HG02884 (cell line): ENCODE measurements at regions not wholly inside any gene's neighbourhood (a gene's known extent, or its start where the extent isn't known, plus 50 kb on each side); places are given as distances from the start of the nearest gene placed in this dataset.

Experiments used
- ATAC-seq: cut with Tn5 transposase; IDR thresholded peaks from one replicate; pipeline ENCODE4 v1.9.1; 2021; ENCODE audit warnings: mild to moderate bottlenecking, moderate library complexity; ENCODE audit not compliant: unreplicated experiment

DNA sequence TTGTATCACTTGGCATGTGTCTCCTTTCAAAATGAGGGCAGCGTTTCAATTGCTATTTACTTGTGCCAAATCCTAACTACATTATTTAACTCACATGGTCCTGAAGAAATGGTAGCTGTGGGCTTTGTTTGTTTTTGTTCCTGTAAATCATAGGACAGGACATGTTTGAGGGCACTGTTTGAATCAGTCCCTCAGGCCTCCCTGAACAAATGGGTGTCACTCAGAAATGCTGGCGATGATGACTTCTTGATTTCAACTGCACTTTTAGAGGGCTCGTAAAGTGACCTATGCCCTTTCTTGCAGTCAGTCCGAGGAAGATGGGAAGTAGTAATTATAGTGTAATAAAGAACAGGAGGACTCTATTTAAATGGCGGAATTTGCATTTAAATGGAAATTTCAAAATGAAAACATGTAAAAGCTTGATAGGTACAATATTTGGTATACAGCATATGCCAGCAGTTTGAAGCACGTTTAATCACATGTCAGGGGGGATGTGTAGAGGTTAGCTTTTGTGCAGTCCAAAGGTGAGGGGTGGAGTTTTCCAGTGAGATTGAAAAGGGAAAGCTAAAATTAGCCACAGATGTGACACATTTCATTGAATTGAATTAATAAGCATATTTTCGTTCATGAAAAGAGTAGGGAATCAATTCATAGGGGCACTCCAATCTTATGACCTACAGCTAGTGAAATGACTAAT, 1958.7 kb upstream of the IGFBP7 start:
- no peak for ATAC-seq

DNA sequence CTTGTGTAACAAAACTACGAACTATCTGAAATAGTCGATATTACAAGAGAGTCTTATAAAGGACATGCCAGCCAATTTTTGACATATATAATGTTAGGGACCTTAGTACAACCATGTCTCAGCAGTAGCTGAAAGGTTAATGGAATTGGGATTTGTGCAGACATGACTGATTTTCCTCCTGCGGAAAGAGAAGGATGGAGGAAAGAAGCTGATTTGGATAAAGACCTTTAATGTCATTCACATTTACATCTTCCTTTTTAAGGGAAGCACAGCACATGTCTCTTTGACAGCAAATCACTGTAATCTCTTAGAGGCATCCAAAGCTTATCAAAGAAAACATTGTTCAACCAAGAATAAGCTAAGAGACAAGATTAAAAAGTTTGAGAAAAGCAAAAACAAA, 1976.2 kb upstream of the IGFBP7 start:
- no peak for ATAC-seq

DNA sequence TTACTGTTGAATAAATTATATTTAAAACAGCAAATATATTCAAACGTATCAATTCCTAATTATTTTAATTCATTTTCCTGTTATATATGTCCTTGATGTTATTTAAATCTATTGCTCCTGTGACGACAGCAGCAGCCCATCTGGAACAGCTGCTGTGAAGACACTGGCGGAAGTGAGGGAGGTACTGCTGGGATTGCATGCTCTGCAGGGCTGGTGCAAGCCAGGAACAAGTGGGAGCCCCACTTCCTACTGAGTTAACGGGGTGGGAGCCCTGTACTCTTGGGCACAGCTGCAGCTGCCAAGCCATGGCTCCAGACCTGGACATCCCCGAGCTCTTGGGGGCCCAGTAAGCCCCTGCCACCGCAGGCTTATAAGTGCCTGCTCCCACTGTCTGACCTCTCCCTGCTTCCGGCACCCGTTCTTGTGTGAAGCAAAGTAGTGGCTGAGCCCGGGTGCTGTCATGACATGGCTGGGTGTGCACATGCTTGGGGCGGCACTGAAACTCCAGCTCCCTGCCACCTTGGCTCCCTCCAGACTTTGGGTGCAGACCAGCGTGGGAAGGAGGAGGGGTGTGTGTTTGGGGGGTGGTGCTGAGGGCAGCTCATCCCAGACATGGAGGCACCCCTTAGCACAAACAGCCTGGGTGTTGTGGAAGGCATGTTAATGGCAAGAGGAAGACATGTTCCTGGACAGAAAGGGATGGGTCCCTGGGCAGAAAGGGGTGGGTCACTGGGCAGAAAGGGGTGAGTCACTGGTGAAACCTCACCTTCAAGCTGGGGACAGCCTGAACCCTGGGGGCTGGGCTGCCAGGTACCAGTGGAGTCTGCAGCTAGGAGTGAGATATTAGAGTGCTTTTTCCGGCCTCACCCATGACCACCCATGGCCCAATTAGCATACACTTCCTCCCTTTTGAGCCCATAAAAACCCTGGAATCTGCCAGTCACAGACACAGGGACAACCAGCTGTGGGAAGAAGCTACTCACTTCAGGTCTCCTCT, 1981.3 kb upstream of the IGFBP7 start:
- ATAC-seq = no peak

DNA sequence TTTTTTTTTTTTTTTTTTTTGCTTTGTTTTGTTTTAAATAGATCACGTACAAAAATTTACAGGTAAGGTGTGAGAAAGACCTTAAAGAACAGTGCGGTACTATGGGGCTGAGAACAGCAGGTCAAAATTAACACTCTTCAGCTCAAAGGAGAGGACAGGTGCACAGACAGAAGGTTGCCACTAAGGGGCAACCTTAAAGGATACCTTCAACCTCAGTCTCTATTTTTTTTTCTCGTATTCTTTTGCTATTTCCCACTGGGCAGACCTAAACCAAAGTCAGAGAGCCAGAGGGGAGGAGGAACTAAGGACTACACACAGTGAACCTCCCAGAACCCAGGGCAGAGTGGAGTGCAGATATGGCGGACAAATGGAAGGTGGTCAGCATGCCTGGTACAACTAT, 1984.3 kb upstream of the IGFBP7 start:
- no peak for ATAC-seq

GRCh38 chr4:59102311-59102710, 1992.1 kb upstream of the IGFBP7 start:
- no peak for ATAC-seq

DNA sequence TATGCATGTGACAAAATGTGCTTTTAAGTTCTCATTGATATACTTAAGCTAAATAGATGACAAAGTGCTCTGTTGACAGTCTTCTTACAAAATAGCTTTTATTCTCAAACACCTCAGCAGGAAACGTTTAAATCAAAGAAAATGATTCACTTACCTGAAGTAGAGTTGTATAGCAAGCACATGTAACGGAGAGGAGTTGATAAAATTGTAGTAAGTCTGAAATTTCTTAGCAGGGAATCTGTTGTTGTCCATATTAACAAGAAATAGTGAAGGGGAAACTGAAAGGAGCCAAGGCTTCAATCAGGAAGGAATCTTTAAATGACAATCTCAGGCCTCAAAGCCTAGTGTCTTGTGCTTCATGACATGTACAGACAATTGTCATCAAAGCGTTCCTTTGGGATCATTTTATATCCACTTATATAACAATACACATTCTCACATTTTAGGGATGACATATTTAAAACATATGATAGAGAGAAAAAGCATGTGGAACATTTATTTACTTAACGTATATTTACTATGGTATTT, 2010.2 kb upstream of the IGFBP7 start:
- ATAC-seq = no peak

DNA sequence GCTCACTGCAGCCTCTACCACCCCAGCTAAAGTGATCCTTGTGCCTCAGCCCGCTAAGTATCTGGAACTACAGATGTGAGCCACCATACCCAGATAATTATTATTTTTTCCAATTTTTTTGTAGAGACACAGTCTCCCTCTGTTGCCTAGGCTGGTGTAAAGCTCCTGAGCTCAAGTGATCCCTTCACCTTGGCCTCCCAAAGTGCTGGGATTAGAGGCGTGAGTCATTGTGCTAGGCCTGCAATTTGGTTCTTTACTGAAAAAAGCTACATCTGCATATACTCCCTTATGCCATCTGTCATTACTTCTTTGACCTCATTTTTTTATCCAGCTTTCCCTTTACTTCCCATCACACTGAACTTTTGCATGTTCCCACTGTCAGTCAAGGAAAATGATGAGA, 2012.4 kb upstream of the IGFBP7 start:
- no peak for ATAC-seq

- ATAC-seq = no peak
Observed at GRCh38 chr4:59126159-59126558, 2016.0 kb upstream of the IGFBP7 start.

DNA sequence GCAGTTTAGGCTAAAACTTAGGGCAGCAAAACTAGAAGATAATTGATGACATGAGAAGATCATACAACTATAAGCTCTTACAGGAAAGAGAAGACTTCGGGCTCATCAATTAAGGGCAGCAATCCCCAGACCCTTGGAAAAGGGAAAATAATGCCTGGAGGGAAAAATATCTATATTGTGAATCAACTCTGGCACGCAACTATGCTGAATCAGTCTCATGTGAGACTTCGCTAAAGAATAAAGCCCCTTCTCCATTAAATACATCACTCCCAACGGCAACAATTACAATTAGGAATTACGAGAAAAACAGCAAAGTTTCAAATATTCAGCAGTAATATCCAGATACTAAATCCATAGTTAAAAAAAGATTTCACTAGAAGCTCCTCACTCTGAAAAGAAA, 2016.8 kb upstream of the IGFBP7 start:
- no peak for ATAC-seq

- no peak for ATAC-seq
Observed at GRCh38 chr4:59127743-59128142, 2017.6 kb upstream of the IGFBP7 start.

DNA sequence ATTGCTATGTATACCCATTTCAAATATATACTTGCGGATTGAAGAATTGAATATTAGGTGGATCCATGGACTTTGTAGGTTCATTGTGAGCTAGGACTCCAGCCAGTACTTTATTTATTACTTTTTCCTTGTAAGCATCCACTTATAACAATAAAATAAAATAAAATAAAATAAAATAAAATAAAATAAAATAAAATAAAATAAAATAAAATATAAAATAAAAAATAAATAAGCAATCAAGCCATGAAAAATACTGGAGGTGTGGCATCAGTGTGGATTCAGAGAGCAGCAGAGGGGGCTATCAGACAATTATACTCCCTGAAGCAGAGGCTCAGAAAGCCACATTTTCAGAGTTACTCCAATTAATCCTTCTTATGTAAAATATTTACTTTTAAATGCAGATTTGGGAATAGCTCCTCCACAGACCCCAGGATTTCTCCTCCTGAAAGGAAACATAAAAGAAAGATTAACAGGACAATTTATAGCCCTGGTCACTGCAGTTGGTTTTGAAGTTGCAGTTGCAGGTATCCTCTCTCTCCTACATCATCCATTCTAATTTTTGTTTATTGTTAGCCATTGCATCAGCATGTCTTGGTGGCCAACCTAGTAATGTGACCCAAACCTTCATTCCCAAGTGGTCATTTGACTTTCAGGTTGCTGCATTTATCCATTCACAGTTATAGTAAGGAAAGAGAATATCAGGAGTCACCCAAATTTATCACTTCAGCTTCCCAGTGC, 2025.2 kb upstream of the IGFBP7 start:
- no peak for ATAC-seq

- no peak for ATAC-seq
Observed at GRCh38 chr4:59161249-59161648, 2038.9 kb upstream of the ADGRL3 start.

- ATAC-seq = no peak
Observed at GRCh38 chr4:59175617-59176016, 2024.5 kb upstream of the ADGRL3 start.

GRCh38 chr4:59179372-59179771, 2020.8 kb upstream of the ADGRL3 start:
- ATAC-seq = no peak

DNA sequence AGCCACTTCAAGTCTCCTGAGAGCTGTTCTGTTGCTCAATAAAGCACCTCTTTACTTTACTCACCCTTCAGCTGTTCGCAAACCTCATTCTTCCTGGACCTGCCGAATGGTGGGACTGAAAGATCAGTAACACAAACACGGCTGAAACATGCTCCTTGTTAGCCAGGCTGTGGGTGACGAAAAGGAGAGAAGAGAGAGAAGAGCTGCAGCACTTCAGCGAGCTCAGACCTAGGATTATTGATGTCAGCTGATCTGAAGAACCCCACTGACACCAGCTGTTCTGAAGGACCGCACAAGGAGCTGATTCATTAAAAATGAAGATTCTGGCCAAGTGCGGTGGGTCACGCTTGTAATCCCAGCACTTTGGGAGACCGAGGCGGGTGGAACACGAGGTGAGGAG, 2020.0 kb upstream of the ADGRL3 start:
- ATAC-seq = no peak

DNA sequence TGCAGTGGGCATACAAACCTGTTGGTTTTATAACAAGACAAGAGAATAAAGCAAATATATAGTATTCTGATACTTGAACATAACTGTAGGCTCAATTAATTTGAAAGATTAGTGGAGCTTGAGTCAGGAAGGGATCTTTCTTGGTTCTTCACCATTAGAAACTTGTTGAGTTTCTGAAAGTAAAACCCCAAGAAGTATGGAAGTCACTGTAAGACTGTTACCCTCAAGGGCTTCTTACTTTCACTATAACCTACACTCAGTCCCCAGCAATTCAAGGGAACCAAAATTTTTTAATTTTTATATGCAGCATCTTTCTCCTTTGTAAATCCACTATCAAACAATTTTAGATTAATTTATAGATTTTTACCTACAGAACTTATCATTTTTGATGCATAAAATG, 2019.2 kb upstream of the ADGRL3 start:
- no peak for ATAC-seq

- ATAC-seq = no peak
Observed at GRCh38 chr4:59195839-59196238, 2004.3 kb upstream of the ADGRL3 start.

GRCh38 chr4:59200992-59201391, 1999.1 kb upstream of the ADGRL3 start:
- ATAC-seq = no peak

DNA sequence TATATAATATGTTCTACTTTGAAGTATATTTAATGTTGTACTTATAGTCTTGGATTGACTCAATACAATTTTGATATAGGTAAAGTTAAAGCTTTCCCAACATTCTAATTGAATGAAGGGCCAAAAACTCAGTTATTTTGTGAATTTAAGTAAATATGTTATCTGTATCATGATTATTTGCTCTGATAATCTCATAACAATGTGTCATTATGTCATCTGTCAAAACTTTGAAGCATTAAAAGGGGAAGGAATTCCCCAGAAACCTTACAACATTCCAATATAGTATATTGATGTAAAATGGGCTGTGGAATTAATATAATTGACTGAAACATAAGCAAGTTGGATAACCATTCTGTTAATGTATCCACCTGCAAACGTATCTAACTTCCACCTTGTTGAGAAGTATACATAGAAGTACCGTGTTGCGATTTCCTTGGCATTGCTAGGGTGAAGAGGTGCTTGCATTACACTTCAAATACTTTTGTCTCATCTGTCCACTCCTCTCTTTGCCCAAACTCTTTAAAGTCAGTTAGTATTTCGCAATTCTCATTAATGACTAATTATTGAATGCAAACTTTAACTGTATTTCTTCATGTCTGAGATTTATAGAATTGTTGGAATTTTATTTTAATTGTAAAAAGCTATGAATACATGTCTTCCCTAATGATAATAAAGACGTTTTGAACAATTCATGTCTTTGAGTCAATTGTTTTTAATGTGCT, 1982.1 kb upstream of the ADGRL3 start:
- ATAC-seq = no peak

GRCh38 chr4:59222221-59222620, 1977.9 kb upstream of the ADGRL3 start:
- ATAC-seq = no peak
